Body of pancreas (tissue), 4 donors: ENCODE measurements at regions not wholly inside any gene's neighbourhood (a gene's known extent, or its start where the extent isn't known, plus 50 kb on each side); places are given as distances from the start of the nearest gene placed in this dataset.

ENCODE experiments used
- POLR2A ChIP-seq, 3 donors: fragments of 450-650 bp; IDR thresholded peaks; one replicate each; pipeline ENCODE4 v1.6.1; 2016; ENCODE audit warnings: antibody characterized with exemption in 3 of 3, mild to moderate bottlenecking in 2 of 3
- TF ChIP-seq, protein P1 (sequence below), 7 experiments: fragments of 450-650 bp in 4 of 7; fragments of 200-600 bp in 3 of 7; sonication (generic) in 3 of 7; IDR thresholded peaks; one replicate each; pipeline ENCODE4 v1.5.1; 2016 to 2019; ENCODE audit warnings: antibody characterized with exemption in 7 of 7

GRCh38 chr7:69445541-69445940, 152.7 kb upstream of the AUTS2 start:
- TF ChIP-seq, protein P1, sequence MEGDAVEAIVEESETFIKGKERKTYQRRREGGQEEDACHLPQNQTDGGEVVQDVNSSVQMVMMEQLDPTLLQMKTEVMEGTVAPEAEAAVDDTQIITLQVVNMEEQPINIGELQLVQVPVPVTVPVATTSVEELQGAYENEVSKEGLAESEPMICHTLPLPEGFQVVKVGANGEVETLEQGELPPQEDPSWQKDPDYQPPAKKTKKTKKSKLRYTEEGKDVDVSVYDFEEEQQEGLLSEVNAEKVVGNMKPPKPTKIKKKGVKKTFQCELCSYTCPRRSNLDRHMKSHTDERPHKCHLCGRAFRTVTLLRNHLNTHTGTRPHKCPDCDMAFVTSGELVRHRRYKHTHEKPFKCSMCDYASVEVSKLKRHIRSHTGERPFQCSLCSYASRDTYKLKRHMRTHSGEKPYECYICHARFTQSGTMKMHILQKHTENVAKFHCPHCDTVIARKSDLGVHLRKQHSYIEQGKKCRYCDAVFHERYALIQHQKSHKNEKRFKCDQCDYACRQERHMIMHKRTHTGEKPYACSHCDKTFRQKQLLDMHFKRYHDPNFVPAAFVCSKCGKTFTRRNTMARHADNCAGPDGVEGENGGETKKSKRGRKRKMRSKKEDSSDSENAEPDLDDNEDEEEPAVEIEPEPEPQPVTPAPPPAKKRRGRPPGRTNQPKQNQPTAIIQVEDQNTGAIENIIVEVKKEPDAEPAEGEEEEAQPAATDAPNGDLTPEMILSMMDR (IDR thresholded peaks at IDR 0.05): no peak
- TF ChIP-seq POLR2A (IDR thresholded peaks at IDR 0.05): no peak
